Loucy (cell line): ENCODE measurements at regions not wholly inside any gene's neighbourhood (a gene's known extent, or its start where the extent isn't known, plus 50 kb on each side); places are given as distances from the start of the nearest gene placed in this dataset.

ENCODE experiments used
- H2AFZ ChIP-seq: fragments of 200-600 bp; sonication (generic); 2 replicates; pipeline ENCODE4 v1.6.0; 2016; ENCODE audit warnings: antibody characterized with exemption, mild to moderate bottlenecking, low read length, moderate library complexity
- H3F3A ChIP-seq: fragments of 200-600 bp; 2 replicates; pipeline ENCODE4 v1.6.0; 2016; ENCODE audit warnings: antibody characterized with exemption, low read depth, mild to moderate bottlenecking
- H3K27me3 ChIP-seq: fragments of 200-600 bp; sonication (generic); 2 replicates; pipeline ENCODE4 v1.6.1; 2014; ENCODE audit warnings: low read length, mild to moderate bottlenecking; ENCODE audit not compliant: insufficient read depth, poor library complexity, severe bottlenecking
- H3K36me3 ChIP-seq: fragments of 200-600 bp; sonication (generic); 2 replicates; pipeline ENCODE4 v1.6.1; 2016; ENCODE audit warnings: low read length; ENCODE audit not compliant: insufficient read depth
- H3K4me1 ChIP-seq: fragments of 200-600 bp; sonication (generic); 2 replicates; pipeline ENCODE4 v1.5.1; 2014; ENCODE audit warnings: low read length, mild to moderate bottlenecking; ENCODE audit not compliant: insufficient read depth, poor library complexity, severe bottlenecking
- H3K4me2 ChIP-seq: fragments of 200-600 bp; sonication (generic); 2 replicates; pipeline ENCODE4 v1.6.0; 2014; ENCODE audit warnings: antibody characterized with exemption, low read length, low read depth, mild to moderate bottlenecking; ENCODE audit not compliant: poor library complexity, severe bottlenecking
- H3K4me3 ChIP-seq: fragments of 200-600 bp; sonication (generic); 2 replicates; pipeline ENCODE4 v1.5.1; 2014; ENCODE audit warnings: low read length, mild to moderate bottlenecking, mixed read lengths; ENCODE audit not compliant: poor library complexity, severe bottlenecking
- H3K79me2 ChIP-seq: fragments of 200-600 bp; sonication (generic); 2 replicates; pipeline ENCODE4 v1.6.1; 2014; ENCODE audit warnings: low read length; ENCODE audit not compliant: insufficient read depth
- H3K9ac ChIP-seq: fragments of 200-600 bp; sonication (generic); 2 replicates; pipeline ENCODE4 v1.6.0; 2014; ENCODE audit warnings: mild to moderate bottlenecking, low read depth, low read length, moderate library complexity; ENCODE audit not compliant: poor library complexity, severe bottlenecking
- H3K9me2 ChIP-seq: fragments of 200-600 bp; sonication (generic); replicated peaks from 2 replicates; pipeline ENCODE4 v1.6.1; 2016; ENCODE audit warnings: low read depth, low read length, mixed read lengths
- H3K9me3 ChIP-seq: fragments of 200-600 bp; sonication (generic); 2 replicates; pipeline ENCODE4 v1.6.1; 2014; ENCODE audit warnings: mild to moderate bottlenecking, antibody characterized with exemption, low read length, low read depth; ENCODE audit not compliant: insufficient read depth
- H4K20me1 ChIP-seq: fragments of 200-600 bp; sonication (generic); 2 replicates; pipeline ENCODE4 v1.6.0; 2014; ENCODE audit warnings: antibody characterized with exemption, low read length, mild to moderate bottlenecking; ENCODE audit not compliant: insufficient read depth, poor library complexity, severe bottlenecking
- EZH2phosphoT487 ChIP-seq: fragments of 200-600 bp; IDR thresholded peaks from 2 replicates; pipeline ENCODE4 v1.6.1; 2018; ENCODE audit warnings: antibody characterized with exemption, mild to moderate bottlenecking, moderate library complexity, borderline replicate concordance
- TF ChIP-seq, protein P1 (sequence below): fragments of 200-600 bp; sonication (generic); conservative IDR thresholded peaks from 2 replicates; pipeline ENCODE4 v1.5.1; 2014; ENCODE audit warnings: mild to moderate bottlenecking, antibody characterized with exemption, low read length

DNA sequence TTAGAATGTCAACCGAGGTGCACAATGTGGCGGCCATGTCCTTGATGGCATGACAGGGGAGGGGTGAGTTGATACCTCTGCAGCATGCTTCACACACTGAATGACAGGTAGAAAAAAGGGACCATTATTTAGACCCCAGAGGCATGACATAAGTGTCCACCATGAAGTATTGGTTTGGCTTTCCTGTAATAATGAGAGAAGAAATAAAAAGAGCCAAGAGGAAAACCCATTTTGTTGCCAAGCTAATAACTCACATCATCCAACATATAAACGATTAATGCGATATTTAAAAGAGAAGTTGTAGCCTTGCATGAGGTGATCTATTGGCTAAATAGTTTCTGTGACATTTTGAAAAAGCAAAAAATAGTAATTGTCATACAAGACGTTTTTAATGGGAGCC is 343.4 kb downstream of the LRIG3 start:
- no peaks in the 10 kb centered on the region for H3K4me1 ChIP-seq
- H3K4me2 ChIP-seq: no peak overlapping the region
- H3K36me3 ChIP-seq: no peaks in the 10 kb centered on the region
- no peaks in the 10 kb centered on the region for H4K20me1 ChIP-seq
- H3K9me2 ChIP-seq: no peaks in the 10 kb centered on the region
- H3K27me3 ChIP-seq: no peaks in the 10 kb centered on the region
- H3F3A ChIP-seq: no peaks in the 10 kb centered on the region
- H3K9me3 ChIP-seq: no peaks in the 10 kb centered on the region
- H3K4me3 ChIP-seq: no peak overlapping the region
- TF ChIP-seq, protein P1, sequence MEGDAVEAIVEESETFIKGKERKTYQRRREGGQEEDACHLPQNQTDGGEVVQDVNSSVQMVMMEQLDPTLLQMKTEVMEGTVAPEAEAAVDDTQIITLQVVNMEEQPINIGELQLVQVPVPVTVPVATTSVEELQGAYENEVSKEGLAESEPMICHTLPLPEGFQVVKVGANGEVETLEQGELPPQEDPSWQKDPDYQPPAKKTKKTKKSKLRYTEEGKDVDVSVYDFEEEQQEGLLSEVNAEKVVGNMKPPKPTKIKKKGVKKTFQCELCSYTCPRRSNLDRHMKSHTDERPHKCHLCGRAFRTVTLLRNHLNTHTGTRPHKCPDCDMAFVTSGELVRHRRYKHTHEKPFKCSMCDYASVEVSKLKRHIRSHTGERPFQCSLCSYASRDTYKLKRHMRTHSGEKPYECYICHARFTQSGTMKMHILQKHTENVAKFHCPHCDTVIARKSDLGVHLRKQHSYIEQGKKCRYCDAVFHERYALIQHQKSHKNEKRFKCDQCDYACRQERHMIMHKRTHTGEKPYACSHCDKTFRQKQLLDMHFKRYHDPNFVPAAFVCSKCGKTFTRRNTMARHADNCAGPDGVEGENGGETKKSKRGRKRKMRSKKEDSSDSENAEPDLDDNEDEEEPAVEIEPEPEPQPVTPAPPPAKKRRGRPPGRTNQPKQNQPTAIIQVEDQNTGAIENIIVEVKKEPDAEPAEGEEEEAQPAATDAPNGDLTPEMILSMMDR: no peak
- TF ChIP-seq EZH2phosphoT487: no peak
- no peak overlapping the region for H3K9ac ChIP-seq
- H3K79me2 ChIP-seq: no peaks in the 10 kb centered on the region
- H2AFZ ChIP-seq: no peak overlapping the region

- Histone ChIP-seq H3K9ac (no peak overlapping the region), H4K20me1 (no peaks in the 10 kb centered on the region), H3F3A (no peaks in the 10 kb centered on the region), H3K9me2 (no peaks in the 10 kb centered on the region), H2AFZ (no peak overlapping the region), H3K4me1 (no peaks in the 10 kb centered on the region), H3K4me3 (no peak overlapping the region), H3K27me3 (no peaks in the 10 kb centered on the region), H3K79me2 (no peaks in the 10 kb centered on the region), H3K9me3 (no peaks in the 10 kb centered on the region), H3K36me3 (no peaks in the 10 kb centered on the region), H3K4me2 (no peak overlapping the region)
- no peak for TF ChIP-seq EZH2phosphoT487
- TF ChIP-seq, protein P1: no peak
Observed at GRCh38 chr12:58580095-58580494, 340.2 kb downstream of the LRIG3 start.

DNA sequence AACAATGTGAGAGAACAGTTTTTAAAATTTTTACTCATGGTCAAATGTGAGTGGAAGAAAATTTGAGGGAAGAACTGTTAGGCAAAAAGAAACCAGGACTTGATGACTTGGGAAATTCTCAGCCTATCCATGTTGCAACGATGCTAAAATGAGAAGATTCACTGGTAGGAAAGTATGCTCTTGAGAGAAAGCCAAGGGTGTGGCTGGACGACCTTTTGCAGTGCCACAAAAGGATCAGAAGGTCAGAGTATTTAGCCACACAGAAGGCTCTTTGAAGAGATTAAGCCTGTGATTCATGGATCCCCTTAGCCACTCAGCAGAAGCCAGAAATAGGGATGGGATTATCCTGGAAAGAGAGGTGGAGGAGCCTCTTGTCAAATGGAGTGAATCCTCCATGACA is 336.8 kb downstream of the LRIG3 start:
- H3K4me1 ChIP-seq: no peaks in the 10 kb centered on the region
- no peaks in the 10 kb centered on the region for H3K27me3 ChIP-seq
- H2AFZ ChIP-seq: no peak overlapping the region
- H4K20me1 ChIP-seq: no peaks in the 10 kb centered on the region
- no peaks in the 10 kb centered on the region for H3K36me3 ChIP-seq
- H3K9me2 ChIP-seq: no peaks in the 10 kb centered on the region
- H3K9ac ChIP-seq: no peak overlapping the region
- no peaks in the 10 kb centered on the region for H3K9me3 ChIP-seq
- H3F3A ChIP-seq: no peaks in the 10 kb centered on the region
- H3K79me2 ChIP-seq: no peaks in the 10 kb centered on the region
- TF ChIP-seq, protein P1: no peak
- TF ChIP-seq EZH2phosphoT487: no peak
- H3K4me2 ChIP-seq: no peak overlapping the region
- no peak overlapping the region for H3K4me3 ChIP-seq
